Renal pelvis (tissue), 1 donor: ENCODE measurements at regions not wholly inside any gene's neighbourhood (a gene's known extent, or its start where the extent isn't known, plus 50 kb on each side); places are given as distances from the start of the nearest gene placed in this dataset.

Source experiments
- DNase-seq: peaks from one replicate; pipeline ENCODE4 v3.0.0-alpha.2; 2013

DNA sequence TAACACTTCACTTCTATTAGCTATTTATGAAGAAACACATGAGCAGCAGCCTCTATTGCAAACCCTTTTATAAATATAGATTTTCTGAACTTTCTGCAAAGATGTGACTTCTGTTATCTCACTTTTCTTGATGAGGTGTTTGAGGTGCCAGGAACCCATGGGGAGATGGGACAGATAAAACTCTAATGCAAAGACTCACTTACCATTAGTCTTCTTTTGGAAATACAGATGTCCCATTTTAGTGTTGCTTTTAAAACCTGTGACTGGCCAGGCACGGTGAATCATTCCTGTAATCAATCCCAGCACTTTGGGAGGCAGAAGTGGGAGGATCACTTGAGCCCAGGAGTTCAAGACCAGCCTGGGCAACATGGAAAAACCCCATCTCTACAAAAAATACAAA is 171.3 kb upstream of the GAS1 start:
- no peak for DNase-seq

DNA sequence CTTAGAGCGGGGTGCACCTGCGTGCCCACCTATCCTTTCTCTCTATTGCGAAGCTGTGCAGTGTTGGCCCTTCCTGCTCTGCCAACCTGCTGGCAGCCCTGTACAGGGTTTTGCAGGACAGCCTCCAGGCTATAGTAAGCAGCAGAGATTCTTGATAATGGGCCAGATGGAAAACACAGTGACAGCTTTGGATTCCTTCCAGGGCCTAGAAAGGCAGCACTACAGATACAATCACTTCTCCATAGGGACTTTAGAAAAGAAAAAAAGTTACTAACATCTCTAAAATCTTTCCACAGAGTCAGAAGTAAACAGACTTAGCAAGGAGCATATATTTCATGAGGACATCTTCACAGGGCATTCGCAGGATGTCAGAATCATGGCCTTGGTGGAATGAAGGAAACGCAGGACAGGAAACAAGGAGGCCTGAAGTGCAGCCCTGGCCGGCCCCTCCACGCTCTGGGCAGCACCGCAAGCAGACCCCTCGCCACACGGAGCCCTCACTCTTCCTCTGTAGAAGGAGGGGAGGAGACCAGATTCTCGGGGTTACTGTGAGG is 172.1 kb upstream of the GAS1 start:
- peak; percentile 66 for DNase-seq

DNA sequence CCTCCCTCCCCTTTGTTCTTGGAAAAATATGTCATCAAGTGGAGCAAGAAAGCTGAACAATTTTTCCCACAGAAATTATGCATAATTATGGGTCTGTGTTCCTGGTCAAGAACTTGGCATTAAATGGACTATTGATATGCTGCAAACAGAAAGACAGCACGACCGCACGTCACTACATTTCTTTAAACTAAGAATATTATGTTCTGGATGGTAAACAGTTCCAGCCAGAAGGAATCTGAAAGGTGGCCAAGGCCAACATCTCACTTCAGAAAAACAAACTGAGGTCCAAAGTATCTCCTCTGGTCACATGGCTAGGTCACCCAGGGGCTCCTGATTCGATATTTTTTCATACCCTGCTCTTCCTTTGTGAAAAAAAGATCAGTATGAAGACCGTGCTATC is 173.3 kb upstream of the GAS1 start:
- DNase-seq = no peak

- DNase-seq = no peak
These were observed 175.8 kb upstream of the GAS1 start for GRCh38 chr9:87122947-87123685.

DNA sequence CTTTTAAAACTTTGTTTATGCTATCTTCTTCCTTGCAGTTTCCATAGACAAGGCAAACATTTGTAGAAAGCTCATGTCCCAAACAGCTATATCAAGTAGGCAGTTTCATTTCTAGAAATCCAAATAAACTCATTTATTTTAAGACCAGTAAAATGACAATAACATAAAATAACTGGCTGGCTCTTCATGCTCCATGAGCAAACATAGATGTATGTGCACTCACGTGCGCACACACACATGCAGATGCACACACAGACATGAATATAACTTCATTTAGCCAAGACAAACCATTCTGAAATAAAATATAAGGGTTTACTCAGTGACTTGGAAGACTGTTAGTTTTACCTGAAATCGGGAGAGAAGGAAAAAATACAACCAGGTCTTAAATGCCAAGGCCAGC is 176.5 kb upstream of the GAS1 start:
- DNase-seq = no peak

DNA sequence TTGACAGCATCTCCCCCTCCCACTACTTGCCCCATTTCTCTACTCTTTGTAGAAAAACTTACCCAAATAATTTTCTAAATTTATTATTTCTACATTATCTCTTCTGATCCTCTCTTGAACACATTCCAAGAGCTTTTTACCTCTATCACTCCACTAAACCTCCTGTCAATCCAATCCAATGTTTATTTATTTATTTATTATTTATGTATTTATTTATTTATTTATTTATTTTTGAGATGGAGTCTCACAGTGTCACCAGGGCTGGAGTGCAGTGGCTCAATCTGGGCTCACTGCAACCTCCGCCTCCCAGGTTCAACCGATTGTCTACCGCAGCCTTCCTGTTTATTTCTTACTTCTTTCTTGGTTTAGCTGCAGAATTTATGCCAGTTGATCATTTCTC is 178.5 kb upstream of the GAS1 start:
- DNase-seq = no peak

GRCh38 chr9:87127543-87127942 is 180.2 kb upstream of the GAS1 start:
- no peak for DNase-seq

DNA sequence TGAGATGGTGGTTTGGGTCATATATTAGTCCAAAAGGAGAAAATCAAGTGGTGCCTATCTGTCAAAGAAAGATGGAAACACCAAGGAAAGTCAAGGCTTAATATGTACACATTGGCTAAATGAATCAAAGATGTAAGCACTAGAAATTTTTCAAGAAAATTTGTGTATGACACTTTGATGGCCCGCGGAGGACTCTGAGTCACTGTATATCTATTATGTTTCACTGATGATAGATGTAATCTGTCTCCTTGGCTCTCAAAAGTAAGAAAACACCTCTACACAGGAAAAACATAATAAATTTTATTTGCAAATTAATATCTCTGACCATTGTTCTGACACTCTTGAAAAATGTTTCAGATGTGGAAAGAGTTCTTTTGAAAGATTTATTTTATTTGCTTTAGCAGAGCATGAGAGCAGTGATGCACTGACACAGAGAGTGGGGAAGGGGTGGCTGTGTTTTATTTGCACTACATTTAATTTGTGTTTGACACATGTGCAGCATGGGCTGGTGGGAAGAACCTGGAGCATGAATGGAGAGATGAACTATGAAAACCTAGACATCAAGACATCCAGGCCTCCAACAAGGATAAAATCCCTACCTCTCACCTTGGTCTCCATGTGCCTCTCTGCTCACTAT is 180.8 kb upstream of the GAS1 start:
- DNase-seq = no peak

DNA sequence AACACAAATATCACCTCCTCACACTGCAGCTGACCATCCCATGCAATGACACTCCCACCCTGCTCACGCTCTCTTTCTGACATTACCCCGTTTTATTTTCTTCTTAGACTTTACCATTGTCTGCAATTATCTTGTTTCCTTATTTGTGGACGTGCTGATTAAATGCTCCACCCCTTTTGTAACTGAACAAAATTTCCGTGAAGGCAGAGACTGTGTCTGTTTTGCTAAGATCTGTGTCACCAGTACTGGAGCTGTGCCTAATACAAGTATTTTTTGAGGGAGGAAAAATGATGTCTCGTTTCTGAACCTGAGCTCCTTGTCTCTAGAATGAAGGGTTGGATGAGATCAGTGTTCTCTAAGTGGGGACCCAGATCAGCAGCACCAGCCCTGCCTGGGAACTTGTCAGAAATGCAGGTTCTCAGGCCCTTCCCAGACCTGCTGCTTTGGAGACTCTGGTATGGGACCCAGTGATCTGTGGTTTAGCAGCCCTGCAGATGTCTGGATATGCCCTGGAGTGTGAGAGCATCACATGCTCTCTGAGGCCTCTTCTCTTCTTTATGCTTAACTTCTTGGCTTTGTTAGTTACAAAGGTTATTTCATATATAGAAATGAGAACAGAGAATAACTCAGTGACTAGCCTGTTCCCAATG is 181.7 kb upstream of the GAS1 start:
- no peak for DNase-seq

DNA sequence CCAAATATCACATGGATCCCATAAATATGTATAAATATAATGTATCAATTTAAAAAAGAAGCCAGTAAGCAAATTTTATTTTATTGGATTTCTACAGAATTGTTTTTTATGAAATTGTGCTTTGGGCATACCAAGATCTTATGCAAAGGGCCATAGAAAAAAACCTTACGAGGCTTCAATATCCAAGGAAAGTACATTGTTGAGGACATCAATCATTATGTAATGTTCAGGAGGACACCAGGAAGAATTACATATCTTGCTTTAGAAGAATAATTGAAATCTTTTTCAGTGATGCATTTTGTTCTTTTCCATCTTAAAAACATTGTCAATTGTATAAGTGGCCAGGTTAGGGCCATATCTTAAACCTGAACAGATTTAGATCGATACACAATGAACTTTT is 187.8 kb upstream of the GAS1 start:
- no peak for DNase-seq

GRCh38 chr9:87137718-87138117 is 190.4 kb upstream of the GAS1 start:
- no peak for DNase-seq

- DNase-seq = no peak
These were observed 191.1 kb upstream of the GAS1 start for GRCh38 chr9:87138128-87139040.

- no peak for DNase-seq
These were observed 191.9 kb upstream of the GAS1 start for GRCh38 chr9:87139099-87139730.

GRCh38 chr9:87140142-87140541 is 192.8 kb upstream of the GAS1 start:
- DNase-seq = no peak

- DNase-seq = peak; percentile 82
These were observed 193.4 kb upstream of the GAS1 start for GRCh38 chr9:87140605-87141109.

- DNase-seq = no peak
These were observed 193.8 kb upstream of the GAS1 start for GRCh38 chr9:87141124-87141523.

DNA sequence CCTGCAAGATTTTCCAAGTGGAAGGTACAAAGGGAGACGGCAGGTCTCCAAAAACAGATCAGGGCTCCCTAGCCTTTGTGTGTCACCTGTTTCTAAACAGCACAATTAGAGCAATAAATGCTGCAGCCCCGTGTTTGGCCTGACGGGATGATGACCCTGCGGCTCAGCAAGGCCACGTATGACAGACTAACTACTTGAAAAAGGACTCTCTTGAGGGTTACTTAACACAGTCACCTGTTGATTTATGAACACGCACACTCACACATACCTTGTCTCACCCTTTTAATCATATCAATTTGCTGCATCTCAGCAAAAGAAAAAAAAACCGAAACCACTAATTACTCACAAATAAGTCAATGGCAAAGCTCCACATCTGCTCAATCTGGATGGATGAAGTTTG is 199.6 kb upstream of the GAS1 start:
- no peak for DNase-seq

GRCh38 chr9:87147839-87148238 is 200.5 kb upstream of the GAS1 start:
- DNase-seq = no peak

- peak; percentile 87 for DNase-seq
These were observed 201.2 kb upstream of the GAS1 start for GRCh38 chr9:87148331-87149104.

GRCh38 chr9:87149799-87150198 is 202.5 kb upstream of the GAS1 start:
- DNase-seq = no peak
